AG09309 (cell line): ENCODE measurements at regions not wholly inside any gene's neighbourhood (a gene's known extent, or its start where the extent isn't known, plus 50 kb on each side); places are given as distances from the start of the nearest gene placed in this dataset.
"Not testable (repeated sequence)": the region's sequence is repeated elsewhere in the genome, so short reads cannot be mapped to it uniquely, and the experiment has no call there.

ENCODE experiments used
- DNase-seq: peaks from one replicate; pipeline ENCODE4 v3.0.0-alpha.2; 2010; ENCODE audit warnings: low read depth
- H3K4me3 ChIP-seq: 2 replicates; pipeline ENCODE4 v1.5.1; 2011; ENCODE audit warnings: mild to moderate bottlenecking, low read depth, low read length, moderate library complexity; ENCODE audit not compliant: control insufficient read depth
- TF ChIP-seq, protein P1 (sequence below): IDR thresholded peaks from 2 replicates; pipeline ENCODE4 v1.5.1; 2011; ENCODE audit warnings: mild to moderate bottlenecking, low read depth, low read length, inconsistent platforms; ENCODE audit not compliant: insufficient read depth, control insufficient read depth; ENCODE audit errors: missing control alignments

DNA sequence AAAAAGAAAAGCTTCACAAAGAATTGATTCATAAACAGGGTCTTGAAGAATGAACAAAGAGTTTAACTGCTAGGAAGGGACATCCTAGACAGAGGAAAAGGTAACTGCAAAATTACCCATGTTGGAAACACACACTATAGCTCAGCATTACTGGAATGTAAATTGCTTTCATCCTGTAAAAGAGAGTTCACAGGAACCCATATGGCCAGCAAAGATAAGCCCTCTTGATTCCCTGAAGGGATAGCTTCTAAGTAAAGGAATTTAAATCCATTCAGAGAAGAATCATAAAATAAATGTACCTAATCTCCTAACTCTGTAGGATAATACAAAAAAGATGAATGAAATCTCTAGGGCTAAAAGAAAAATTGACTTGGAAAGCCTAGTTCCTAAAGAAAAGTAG lies 107.1 kb upstream of the INTU start:
- TF ChIP-seq, protein P1, sequence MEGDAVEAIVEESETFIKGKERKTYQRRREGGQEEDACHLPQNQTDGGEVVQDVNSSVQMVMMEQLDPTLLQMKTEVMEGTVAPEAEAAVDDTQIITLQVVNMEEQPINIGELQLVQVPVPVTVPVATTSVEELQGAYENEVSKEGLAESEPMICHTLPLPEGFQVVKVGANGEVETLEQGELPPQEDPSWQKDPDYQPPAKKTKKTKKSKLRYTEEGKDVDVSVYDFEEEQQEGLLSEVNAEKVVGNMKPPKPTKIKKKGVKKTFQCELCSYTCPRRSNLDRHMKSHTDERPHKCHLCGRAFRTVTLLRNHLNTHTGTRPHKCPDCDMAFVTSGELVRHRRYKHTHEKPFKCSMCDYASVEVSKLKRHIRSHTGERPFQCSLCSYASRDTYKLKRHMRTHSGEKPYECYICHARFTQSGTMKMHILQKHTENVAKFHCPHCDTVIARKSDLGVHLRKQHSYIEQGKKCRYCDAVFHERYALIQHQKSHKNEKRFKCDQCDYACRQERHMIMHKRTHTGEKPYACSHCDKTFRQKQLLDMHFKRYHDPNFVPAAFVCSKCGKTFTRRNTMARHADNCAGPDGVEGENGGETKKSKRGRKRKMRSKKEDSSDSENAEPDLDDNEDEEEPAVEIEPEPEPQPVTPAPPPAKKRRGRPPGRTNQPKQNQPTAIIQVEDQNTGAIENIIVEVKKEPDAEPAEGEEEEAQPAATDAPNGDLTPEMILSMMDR: no peak
- H3K4me3 ChIP-seq: no peak overlapping the region
- DNase-seq: no peak

DNA sequence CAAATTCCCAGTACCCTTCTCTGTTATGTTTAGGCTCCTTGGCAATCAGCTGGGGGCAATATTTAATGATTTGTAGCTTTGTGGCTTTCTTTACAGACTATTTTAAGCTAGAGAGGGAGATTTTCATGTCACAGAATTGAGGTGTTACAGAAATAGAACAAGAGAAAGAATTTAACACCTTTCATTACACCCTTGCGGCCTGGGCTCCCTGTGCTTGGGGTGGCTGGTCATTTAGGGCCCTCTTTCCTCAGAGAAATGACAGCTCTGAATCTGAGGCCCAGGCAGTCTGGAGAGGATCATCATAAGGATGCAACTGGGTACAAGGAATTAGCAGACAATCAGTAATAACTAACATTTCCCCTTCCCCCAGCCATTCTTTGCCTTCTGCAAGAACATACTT lies 104.5 kb upstream of the INTU start:
- no peak for DNase-seq

DNA sequence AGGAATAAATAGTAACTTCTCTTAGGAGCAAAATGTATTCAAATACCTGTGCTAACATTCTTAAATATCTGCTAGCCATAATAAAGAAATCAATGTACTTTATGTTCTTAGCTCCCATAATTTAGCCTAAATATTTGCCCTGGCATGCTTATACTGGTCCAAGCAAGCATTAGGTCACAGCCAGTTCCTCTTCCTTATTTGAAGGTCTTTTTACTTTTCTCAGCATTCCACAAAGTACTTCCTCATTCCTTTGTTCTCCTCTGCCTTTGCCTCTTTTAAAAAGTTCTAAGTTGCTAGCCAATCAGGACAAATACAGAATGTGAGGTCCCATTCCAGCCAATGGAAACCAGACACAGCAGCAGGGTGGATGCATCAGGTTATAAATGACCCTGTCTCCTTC lies 102.9 kb upstream of the INTU start:
- DNase-seq, H3K4me3 ChIP-seq: not testable (repeated sequence)

More for the DNA sequence above, 104.5 kb upstream of the INTU start:
- no peak overlapping the region for H3K4me3 ChIP-seq
- TF ChIP-seq, protein P1: no peak

DNA sequence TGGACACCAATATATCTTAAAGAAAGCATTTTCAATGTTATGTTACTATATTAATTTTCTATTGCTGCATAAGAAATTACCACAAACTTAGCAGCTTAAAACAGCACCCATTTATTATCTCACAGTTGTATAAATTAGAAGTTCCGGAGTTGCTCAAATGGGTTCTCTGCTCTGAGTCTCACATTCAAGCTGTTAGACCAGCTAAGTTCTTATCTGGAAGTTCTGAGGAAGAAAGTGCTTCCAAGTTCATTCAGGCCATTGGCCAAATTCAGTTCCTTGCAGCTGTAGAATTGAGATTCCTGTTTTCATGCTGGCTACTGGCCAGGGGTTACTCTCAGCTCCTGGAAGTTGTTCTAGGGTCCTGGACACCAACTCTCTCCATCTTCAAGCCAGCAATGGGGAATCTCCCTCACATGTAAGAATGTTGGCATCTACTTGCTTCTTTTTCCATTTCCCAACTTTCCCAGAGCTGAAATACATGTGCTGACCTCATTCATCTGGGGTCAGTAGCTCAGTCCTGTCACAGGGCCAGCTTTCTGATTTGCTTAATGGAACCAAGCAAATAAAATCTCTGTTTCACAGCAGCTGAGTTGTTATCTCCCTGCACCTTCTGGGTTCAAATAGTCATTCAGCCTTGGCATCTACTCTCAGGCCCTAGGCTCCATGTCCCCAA lies 99.6 kb upstream of the INTU start:
- TF ChIP-seq, protein P1: no peak
- no peak for DNase-seq

DNA sequence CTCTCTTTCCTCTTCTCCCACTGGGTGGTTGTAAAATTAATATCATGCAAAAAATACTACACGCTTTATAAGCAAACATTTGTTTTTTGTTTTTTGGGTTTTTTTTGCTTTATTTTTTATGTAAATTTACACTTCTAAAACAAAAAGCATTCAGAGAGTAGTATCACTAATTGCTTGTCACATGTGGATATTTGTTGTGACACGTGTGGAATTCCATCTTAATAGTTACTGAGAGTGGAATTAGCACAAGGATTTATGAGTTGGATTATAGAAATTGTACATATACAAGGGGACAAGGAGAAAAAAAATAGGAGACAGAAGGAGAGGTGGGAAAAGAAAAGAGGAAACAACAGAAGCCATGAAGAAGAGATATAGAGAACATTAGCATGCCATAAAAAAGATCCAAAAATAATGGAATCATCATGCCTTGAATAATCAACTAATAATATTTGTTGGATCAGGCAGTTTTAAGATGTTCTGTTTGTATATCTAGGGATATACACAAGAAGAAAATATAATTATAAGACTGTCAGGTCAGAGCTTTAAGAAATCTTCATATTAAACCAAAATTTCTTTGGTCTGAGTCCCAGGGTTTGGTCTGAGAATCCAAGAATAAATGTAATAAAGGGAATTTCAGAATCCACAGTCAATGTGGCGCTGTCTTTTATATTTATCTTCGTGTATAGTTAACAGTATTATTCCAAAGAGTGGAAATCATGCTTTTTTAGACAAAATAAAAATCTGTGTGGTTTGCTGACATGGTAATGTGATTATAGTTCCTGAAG lies 98.5 kb upstream of the INTU start:
- no peak overlapping the region for H3K4me3 ChIP-seq
- no peak for DNase-seq
- TF ChIP-seq, protein P1: no peak

More for the DNA sequence above, 99.6 kb upstream of the INTU start:
- no peak overlapping the region for H3K4me3 ChIP-seq

DNA sequence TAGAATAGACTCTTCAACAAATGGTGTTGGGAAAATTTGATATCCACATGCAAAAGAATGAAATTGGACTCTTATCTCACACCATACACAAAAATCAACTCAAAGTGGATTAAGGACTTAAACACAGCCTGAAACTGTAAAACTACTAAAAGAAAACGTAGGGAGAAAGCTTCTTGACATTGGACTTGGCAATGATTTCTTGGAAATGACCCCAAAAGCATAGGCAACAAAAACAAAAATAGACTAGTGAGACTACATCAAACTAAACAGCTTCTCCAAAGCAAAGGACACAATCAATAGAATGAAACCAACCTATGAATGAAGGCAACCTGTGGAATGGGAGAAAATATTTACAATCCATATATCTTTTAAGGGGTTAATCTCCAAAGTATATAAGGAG lies 94.7 kb upstream of the INTU start:
- H3K4me3 ChIP-seq: no peak overlapping the region
- no peak for DNase-seq
- TF ChIP-seq, protein P1: no peak

DNA sequence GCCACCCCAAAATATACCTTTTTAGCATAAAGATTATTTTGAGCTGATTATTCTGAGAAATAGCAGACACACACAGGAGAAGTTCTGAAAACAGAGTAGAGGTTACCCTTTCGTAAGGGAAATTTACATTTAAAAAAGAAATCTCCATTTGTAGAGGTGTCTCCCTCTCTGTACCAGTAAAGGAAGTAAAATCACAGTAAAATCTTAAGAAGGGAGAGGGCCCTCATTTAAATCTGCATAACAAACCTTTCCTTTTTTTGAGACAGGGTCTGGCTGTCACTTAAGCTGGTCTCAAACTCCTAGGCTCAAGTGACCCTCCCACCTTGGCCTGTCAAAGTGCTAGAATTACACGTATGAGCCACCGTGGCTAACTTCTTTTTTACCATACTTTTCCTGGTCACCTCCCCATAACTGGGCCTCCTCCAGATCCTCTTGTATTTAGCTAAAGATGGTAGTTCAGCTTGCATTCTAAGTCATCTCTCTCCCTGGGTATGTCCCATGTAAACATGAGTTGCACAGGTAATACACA lies 92.2 kb upstream of the INTU start:
- DNase-seq: no peak
- TF ChIP-seq, protein P1: no peak
- H3K4me3 ChIP-seq: no peak overlapping the region
